ENCODE measurements at regions not wholly inside any gene's neighbourhood (a gene's known extent, or its start where the extent isn't known, plus 50 kb on each side); places are given as distances from the start of the nearest gene placed in this dataset.
"Not testable (repeated sequence)": the region's sequence is repeated elsewhere in the genome, so short reads cannot be mapped to it uniquely, and the experiment has no call there.

GRCh38 chr3:113377158-113377557 is 64.1 kb downstream of the CFAP44 start:
- H3K36me3 Mint-ChIP-seq: no peaks in the 10 kb centered on the region
- ATAC-seq: no peak
- H3K27ac Mint-ChIP-seq: no peak overlapping the region
- no peak for DNase-seq (ENCODE audit: low spot score)
- TF ChIP-seq EMX1 (CRISPR knock-in tag; IDR thresholded peaks at IDR 0.05) (no peak), RORB (CRISPR knock-in tag; IDR thresholded peaks at IDR 0.05) (no peak), E2F1 (CRISPR knock-in tag; IDR thresholded peaks at IDR 0.05) (no peak), TEAD4 (CRISPR knock-in tag; IDR thresholded peaks at IDR 0.05) (no peak), FOXJ3 (CRISPR knock-in tag; IDR thresholded peaks at IDR 0.05; ENCODE audit: borderline replicate concordance) (no peak), TCF7 (CRISPR knock-in tag; IDR thresholded peaks at IDR 0.05; ENCODE audit: low read depth) (no peak), GTF2I (CRISPR knock-in tag; conservative IDR thresholded peaks at IDR 0.05) (no peak), ZNF121 (CRISPR knock-in tag; IDR thresholded peaks at IDR 0.05) (no peak), STAT6 (CRISPR knock-in tag; conservative IDR thresholded peaks at IDR 0.05; ENCODE audit: low read depth) (no peak), NFYB (CRISPR knock-in tag; conservative IDR thresholded peaks at IDR 0.05; ENCODE audit: low read depth) (no peak), OVOL2 (CRISPR knock-in tag; IDR thresholded peaks at IDR 0.05; ENCODE audit: borderline replicate concordance) (no peak), ZNF232 (CRISPR knock-in tag; IDR thresholded peaks at IDR 0.05) (no peak), RELA (CRISPR knock-in tag; IDR thresholded peaks at IDR 0.05; ENCODE audit: borderline replicate concordance) (no peak)
- TF ChIP-seq, protein P1, sequence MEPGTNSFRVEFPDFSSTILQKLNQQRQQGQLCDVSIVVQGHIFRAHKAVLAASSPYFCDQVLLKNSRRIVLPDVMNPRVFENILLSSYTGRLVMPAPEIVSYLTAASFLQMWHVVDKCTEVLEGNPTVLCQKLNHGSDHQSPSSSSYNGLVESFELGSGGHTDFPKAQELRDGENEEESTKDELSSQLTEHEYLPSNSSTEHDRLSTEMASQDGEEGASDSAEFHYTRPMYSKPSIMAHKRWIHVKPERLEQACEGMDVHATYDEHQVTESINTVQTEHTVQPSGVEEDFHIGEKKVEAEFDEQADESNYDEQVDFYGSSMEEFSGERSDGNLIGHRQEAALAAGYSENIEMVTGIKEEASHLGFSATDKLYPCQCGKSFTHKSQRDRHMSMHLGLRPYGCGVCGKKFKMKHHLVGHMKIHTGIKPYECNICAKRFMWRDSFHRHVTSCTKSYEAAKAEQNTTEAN (CRISPR knock-in tag; IDR thresholded peaks at IDR 0.05): no peak
- TF ChIP-seq, protein P2, sequence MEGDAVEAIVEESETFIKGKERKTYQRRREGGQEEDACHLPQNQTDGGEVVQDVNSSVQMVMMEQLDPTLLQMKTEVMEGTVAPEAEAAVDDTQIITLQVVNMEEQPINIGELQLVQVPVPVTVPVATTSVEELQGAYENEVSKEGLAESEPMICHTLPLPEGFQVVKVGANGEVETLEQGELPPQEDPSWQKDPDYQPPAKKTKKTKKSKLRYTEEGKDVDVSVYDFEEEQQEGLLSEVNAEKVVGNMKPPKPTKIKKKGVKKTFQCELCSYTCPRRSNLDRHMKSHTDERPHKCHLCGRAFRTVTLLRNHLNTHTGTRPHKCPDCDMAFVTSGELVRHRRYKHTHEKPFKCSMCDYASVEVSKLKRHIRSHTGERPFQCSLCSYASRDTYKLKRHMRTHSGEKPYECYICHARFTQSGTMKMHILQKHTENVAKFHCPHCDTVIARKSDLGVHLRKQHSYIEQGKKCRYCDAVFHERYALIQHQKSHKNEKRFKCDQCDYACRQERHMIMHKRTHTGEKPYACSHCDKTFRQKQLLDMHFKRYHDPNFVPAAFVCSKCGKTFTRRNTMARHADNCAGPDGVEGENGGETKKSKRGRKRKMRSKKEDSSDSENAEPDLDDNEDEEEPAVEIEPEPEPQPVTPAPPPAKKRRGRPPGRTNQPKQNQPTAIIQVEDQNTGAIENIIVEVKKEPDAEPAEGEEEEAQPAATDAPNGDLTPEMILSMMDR (IDR thresholded peaks at IDR 0.05): no peak
- H3K4me3 Mint-ChIP-seq: no peak overlapping the region
- POLR2A ChIA-PET: no interaction called here
- no peaks in the 10 kb centered on the region for H3K9me3 Mint-ChIP-seq
- no peaks in the 10 kb centered on the region for H3K4me1 Mint-ChIP-seq
- no peaks in the 10 kb centered on the region; the same call in 1 of the 2 replicates for H3K27me3 Mint-ChIP-seq (ENCODE audit: low read depth)
- CTCF ChIA-PET: no interaction called here

- CTCF ChIA-PET: no interaction called here
- TF ChIP-seq ZBTB21 (CRISPR knock-in tag; IDR thresholded peaks at IDR 0.05; ENCODE audit: borderline replicate concordance): no peak
- no peak for TF ChIP-seq TCF7 (CRISPR knock-in tag; IDR thresholded peaks at IDR 0.05; ENCODE audit: low read depth)
- TF ChIP-seq IRF2 (CRISPR knock-in tag; IDR thresholded peaks at IDR 0.05; ENCODE audit: borderline replicate concordance, low read depth): no peak
- no peak for TF ChIP-seq ZNF121 (CRISPR knock-in tag; IDR thresholded peaks at IDR 0.05)
- TF ChIP-seq SMAD4 (CRISPR knock-in tag; IDR thresholded peaks at IDR 0.05): no peak
- no peak for TF ChIP-seq NFYB (CRISPR knock-in tag; conservative IDR thresholded peaks at IDR 0.05; ENCODE audit: low read depth)
- TF ChIP-seq RORB (CRISPR knock-in tag; IDR thresholded peaks at IDR 0.05): no peak
- TF ChIP-seq ZNF138 (CRISPR knock-in tag; conservative IDR thresholded peaks at IDR 0.05): no peak
- TF ChIP-seq MYBL2 (CRISPR knock-in tag; IDR thresholded peaks at IDR 0.05): no peak
- no peak for TF ChIP-seq MXD4 (CRISPR knock-in tag; IDR thresholded peaks at IDR 0.05; ENCODE audit: borderline replicate concordance)
- H3K4me1 Mint-ChIP-seq: no peaks in the 10 kb centered on the region
- H3K27ac Mint-ChIP-seq: no peak overlapping the region
- POLR2A ChIA-PET: no interaction called here
- no peaks in the 10 kb centered on the region; the same call in 1 of the 2 replicates for H3K27me3 Mint-ChIP-seq (ENCODE audit: low read depth)
- DNase-seq (ENCODE audit: low spot score) (no peak), ATAC-seq (no peak)
- H3K4me3 Mint-ChIP-seq: no peak overlapping the region
- no peaks in the 10 kb centered on the region for H3K36me3 Mint-ChIP-seq
- H3K9me3 Mint-ChIP-seq: peaks cover 12% of the 10 kb centered on the region
Observed at GRCh38 chr3:113374078-113374477, 67.2 kb downstream of the CFAP44 start.

GRCh38 chr3:113366800-113367199 is 74.5 kb downstream of the CFAP44 start:
- not testable (repeated sequence) for H3K4me3 Mint-ChIP-seq, H3K27ac Mint-ChIP-seq

GRCh38 chr3:113355340-113355739 is 86.0 kb downstream of the CFAP44 start:
- H3K27me3 Mint-ChIP-seq (ENCODE audit: low read depth); ATAC-seq; H3K36me3 Mint-ChIP-seq; POLR2A ChIA-PET; H3K27ac Mint-ChIP-seq; DNase-seq (ENCODE audit: low spot score); H3K4me1 Mint-ChIP-seq; H3K4me3 Mint-ChIP-seq; CTCF ChIA-PET: not testable (repeated sequence)
- peaks cover 18% of the 10 kb centered on the region; the same call in 1 of the 2 replicates for H3K9me3 Mint-ChIP-seq

More at GRCh38 chr3:113366800-113367199, 74.5 kb downstream of the CFAP44 start:
- H3K36me3 Mint-ChIP-seq; POLR2A ChIA-PET; DNase-seq (ENCODE audit: low spot score); H3K27me3 Mint-ChIP-seq (ENCODE audit: low read depth); H3K4me1 Mint-ChIP-seq; CTCF ChIA-PET: not testable (repeated sequence)
- H3K9me3 Mint-ChIP-seq: peaks cover 13% of the 10 kb centered on the region
- peak; percentile 72 for ATAC-seq
